HG03342 (cell line): ENCODE measurements at regions not wholly inside any gene's neighbourhood (a gene's known extent, or its start where the extent isn't known, plus 50 kb on each side); places are given as distances from the start of the nearest gene placed in this dataset.
A peak's percentile ranks its signal among the peaks of the same experiment; 100 is the strongest.
"Not testable (repeated sequence)": the region's sequence is repeated elsewhere in the genome, so short reads cannot be mapped to it uniquely, and the experiment has no call there.

Experiments
- ATAC-seq: cut with Tn5 transposase; IDR thresholded peaks from one replicate; pipeline ENCODE4 v1.9.1; 2021; ENCODE audit warnings: mild to moderate bottlenecking, moderate library complexity; ENCODE audit not compliant: unreplicated experiment

- no peak for ATAC-seq
These were observed 119.6 kb upstream of the ZNF92 start for GRCh38 chr7:65254061-65254460.

- ATAC-seq, result peak; percentile 55
These were observed 121.6 kb upstream of the ZNF92 start for GRCh38 chr7:65251851-65252620.

- ATAC-seq, result no peak
These were observed 122.8 kb upstream of the ZNF92 start for GRCh38 chr7:65250697-65251395.

- ATAC-seq, result no peak
These were observed 123.4 kb upstream of the ZNF92 start for GRCh38 chr7:65250216-65250615.

GRCh38 chr7:65247491-65247890 lies 126.2 kb upstream of the ZNF92 start:
- no peak for ATAC-seq

- ATAC-seq, result no peak
These were observed 133.8 kb upstream of the ZNF92 start for GRCh38 chr7:65239707-65240352.

- no peak for ATAC-seq
These were observed 134.3 kb upstream of the ZNF92 start for GRCh38 chr7:65239324-65239706.

GRCh38 chr7:65238785-65239184 lies 134.9 kb upstream of the ZNF92 start:
- no peak for ATAC-seq

GRCh38 chr7:65235586-65235985 lies 138.1 kb upstream of the ZNF92 start:
- ATAC-seq, result no peak

- ATAC-seq, result no peak
These were observed 140.1 kb upstream of the ZNF92 start for GRCh38 chr7:65233409-65234034.

- ATAC-seq, result no peak
These were observed 143.4 kb upstream of the ZNF92 start for GRCh38 chr7:65230231-65230630.

GRCh38 chr7:65225422-65226006 lies 148.1 kb upstream of the ZNF92 start:
- ATAC-seq, result no peak

- no peak for ATAC-seq
These were observed 151.0 kb upstream of the ZNF92 start for GRCh38 chr7:65222655-65223054.

- no peak for ATAC-seq
These were observed 152.0 kb upstream of the ZNF92 start for GRCh38 chr7:65221683-65222082.

GRCh38 chr7:65219623-65220022 lies 154.0 kb upstream of the ZNF92 start:
- no peak for ATAC-seq

GRCh38 chr7:65216469-65216868 lies 157.2 kb upstream of the ZNF92 start:
- peak; percentile 71 for ATAC-seq

- not testable (repeated sequence) for ATAC-seq
These were observed 160.4 kb upstream of the ZNF92 start for GRCh38 chr7:65213260-65213659.

GRCh38 chr7:65199221-65199620 lies 174.4 kb upstream of the ZNF92 start:
- ATAC-seq, result not testable (repeated sequence)

- not testable (repeated sequence) for ATAC-seq
These were observed 180.2 kb upstream of the ZNF92 start for GRCh38 chr7:65193334-65194058.

GRCh38 chr7:65177041-65177440 lies 170.6 kb upstream of the ERV3-1 start:
- not testable (repeated sequence) for ATAC-seq
